ENCODE measurements at regions not wholly inside any gene's neighbourhood (a gene's known extent, or its start where the extent isn't known, plus 50 kb on each side); places are given as distances from the start of the nearest gene placed in this dataset.

DNA sequence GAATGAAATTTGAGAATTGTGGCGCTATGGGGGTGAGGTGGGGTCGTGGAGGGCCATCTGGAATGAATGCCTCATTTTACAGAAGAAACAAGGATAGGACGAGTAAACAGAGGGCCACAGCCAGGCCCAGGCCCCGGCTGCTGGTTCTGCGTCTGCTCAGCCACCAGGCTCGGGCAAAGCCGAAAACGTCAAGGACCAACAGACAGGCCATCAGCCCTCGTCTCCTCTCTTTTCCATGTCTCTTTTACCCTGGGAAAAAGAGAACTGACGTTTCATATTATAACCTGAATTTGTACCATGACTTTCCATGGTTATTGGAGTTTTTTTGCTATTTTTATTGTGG is 212.4 kb upstream of the ARID1B start:
- DNase-seq (ENCODE audit: low read depth), result no peak

DNA sequence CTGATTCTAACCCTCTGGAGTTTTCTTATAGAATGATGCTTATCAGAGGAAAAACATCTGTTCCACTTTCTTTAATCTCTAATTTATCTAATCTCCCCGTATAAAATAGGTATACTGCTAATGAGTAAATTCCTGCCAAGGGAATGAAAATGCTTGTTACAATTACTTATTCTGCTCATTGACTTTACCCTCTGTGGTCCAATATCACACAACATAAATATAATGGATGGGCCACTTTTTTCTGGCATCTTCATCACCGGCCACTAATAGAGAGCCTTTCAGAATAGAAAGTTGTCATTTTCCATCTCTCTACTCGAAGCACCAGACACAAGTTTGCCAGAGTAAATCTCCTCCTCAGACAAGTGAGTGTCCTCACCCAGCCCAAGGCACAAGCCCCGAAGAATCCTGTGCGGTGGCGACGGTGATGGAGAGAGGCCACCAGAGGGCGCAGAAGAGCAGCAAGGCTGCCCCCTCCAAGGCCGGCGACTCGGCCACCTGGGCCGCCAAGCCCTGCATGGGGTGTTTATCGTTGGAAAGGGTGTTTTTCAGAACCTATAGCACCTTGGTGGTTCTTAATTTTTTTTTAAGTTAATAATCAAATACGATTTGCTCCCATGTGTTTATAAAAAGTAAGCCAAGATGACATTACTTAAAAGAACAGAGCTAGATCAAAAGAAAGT is 212.9 kb upstream of the ARID1B start:
- peak; percentile 52 for DNase-seq (ENCODE audit: low read depth)

DNA sequence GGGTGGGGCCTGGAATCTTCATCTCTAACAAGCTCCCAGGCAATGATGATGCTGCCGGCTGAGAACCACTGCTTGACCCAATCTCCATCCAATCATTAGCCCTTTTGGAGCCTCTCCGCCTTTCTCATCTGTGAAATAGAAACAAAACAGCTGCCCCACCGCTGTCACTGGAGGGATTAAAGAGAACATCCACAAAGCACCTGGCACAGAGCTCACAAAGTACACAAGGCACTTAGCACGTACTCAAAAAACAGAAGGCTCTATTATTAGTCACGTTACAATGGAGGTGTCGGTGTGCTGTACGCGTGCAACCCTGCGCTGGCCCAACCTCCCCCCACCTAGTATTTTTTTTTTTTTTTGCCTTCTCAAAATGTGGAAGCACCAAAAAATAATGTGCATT is 213.5 kb upstream of the ARID1B start:
- no peak for DNase-seq (ENCODE audit: low read depth)

DNA sequence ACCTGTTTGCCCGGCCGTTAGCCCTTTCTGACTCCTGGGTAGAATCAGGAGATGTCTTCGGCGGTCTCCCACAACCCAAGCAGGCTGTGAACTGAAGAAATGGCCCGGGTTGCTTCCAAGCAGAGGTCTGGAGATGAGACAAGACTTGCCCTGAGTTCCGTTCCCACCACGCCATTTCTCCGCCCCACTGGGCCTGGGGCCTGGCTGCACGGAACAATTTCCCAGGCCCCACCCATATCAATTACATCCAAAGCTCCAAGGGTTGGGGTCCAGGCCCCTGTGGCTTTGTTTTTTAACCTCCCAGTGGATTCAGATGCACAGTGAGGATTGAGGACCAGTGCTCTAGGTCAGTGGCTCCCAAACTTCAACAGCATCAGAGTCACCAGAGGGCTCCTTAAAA is 214.5 kb upstream of the ARID1B start:
- no peak for DNase-seq (ENCODE audit: low read depth)

DNA sequence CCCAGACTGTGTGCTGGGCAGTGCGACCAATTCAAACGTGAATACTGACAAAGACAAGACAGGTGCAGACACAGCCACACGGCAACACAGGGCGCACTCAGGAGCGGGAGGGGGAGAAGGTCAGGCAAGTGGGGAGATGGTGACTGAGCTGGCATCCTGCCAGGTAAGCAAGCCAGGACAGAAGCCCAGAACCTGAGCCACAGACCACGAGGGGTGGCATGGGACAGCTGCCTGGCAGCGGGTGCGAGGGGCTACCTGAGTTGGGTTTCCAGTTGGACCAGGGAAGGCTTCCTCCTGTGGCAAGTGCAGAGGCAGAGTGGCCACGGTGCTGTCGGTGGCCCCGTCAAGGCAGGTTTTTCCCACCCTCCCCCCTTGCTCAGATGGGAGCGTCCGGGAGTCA is 215.2 kb upstream of the ARID1B start:
- no peak for DNase-seq (ENCODE audit: low read depth)

DNA sequence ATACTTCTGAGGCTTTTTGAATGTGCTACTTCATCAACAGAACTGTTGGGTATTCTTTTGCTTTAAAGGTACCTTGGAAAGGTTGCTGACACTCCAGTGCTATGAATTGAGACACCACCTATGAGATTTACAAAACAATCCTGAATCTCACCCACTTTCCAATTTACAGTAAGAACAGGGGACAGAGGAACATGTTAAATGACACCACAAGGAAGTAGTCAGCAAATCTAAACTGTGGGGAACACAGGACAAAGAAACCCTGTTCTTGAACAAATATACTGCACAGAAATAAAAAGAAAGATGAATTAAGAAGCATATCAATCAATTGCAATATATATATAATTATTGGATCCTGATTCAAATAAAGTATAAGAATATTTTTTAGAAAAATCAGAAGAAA is 216.7 kb upstream of the ARID1B start:
- no peak for DNase-seq (ENCODE audit: low read depth)

DNA sequence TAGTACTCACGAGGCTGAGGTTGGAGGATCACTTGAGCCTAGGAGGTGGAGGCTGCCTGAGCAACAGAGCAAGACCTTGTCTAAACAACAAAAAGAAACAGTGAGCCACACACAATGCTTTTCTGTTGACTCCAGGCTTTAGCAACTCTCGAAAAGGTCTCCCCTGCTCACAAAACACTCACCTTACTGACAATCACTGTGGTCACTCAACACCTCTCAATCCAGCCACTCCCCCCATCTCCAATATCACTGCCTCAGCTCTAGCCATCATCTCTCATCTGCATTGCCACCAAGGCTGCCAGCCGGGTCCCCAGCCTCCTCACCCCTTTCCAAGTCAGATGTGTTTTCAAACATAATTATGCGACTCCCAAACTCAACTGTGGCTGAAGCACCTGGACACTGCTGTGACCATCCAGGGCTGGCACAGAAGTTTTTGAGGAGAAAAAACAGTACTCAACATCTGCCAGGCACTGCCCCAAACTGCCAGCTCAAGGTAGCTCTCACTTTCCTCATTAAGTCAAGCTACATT is 218.0 kb upstream of the ARID1B start:
- no peak for DNase-seq (ENCODE audit: low read depth)

DNA sequence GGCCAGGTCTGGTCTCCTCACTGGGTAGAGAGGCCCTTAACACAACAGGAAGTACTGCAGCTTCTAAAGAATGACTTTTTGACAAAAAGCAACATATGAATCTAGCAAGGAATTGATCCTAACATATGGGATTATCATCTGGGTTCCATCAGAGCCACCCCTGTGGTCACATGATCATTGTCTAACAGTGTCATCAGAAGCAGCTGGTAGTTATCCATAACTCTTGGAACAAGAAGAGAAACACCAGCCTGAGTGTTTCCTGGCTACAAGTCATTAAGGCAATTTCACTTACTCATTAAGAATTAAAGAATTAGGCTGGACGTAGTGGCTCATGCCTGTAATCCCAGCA is 219.3 kb upstream of the ARID1B start:
- no peak for DNase-seq (ENCODE audit: low read depth)

DNA sequence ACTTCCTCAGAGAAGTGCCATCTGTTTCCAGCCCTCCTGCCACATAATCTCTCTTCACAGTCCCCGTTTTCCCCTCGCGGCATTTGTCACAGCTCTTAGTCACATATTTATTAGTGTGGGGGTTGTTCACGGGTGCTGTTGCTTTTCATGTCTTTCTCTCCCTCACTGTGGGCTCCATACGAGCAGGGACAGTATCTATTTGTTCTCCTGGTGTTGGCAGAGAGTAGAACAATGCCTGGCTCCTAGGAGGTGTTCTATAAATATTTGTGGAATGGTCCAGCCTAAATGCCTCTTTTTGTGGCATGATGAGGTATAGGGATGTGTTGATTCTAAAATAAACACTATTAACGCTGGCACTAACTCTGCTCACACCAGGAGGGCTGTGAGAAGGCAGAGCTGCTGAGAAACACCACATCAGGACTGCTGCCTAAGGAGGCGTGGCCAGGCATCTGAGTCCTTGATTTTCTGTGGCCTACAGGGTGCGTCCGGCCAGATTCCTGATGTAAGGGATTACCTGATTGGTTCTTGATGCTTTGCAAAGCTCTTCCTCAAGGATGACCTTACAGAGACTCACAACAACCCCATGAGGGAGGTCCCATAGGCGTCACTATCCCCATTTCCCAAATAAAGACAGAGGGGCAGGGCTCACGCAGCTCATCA is 219.8 kb upstream of the ARID1B start:
- peak; percentile 34 for DNase-seq (ENCODE audit: low read depth)

DNA sequence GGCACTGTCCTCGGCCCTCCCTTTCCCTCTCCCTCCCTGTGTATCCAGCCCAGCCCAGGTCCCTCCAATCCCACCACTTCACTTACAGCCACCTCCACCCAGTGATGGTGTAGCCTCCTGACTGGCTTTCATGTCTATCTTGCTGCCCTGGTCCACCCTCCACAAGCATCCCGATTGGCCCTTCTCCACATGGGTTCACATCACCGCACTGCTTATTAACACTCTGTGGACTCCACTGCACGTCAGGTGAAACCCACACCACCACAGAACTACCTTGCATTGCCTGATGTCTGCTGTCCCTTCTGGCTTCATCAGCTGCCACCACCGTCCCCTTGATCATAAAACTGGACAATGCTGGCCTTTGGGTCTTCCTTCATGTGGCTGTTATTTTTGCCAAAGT is 220.4 kb upstream of the ARID1B start:
- DNase-seq (ENCODE audit: low read depth), result no peak

DNA sequence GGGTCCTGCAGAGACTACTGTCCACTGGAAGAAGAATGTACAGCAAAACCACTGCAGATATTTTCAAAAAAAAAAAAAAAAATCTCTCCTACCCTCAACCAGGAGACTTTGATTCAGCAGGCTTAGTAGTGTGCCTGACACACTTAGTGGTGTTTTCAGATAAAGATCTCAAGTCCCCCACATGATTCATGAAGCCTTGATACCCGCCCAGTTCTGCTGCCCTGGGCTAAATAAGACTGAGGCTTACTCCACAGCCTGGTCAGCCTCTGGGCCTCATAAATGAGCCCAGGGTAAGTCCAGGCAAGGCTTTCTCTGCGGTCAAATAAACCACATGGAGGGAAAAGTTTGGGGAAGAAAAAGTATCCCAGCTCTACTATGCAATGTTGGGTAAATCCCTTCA is 222.1 kb upstream of the ARID1B start:
- DNase-seq (ENCODE audit: low read depth), result no peak

DNA sequence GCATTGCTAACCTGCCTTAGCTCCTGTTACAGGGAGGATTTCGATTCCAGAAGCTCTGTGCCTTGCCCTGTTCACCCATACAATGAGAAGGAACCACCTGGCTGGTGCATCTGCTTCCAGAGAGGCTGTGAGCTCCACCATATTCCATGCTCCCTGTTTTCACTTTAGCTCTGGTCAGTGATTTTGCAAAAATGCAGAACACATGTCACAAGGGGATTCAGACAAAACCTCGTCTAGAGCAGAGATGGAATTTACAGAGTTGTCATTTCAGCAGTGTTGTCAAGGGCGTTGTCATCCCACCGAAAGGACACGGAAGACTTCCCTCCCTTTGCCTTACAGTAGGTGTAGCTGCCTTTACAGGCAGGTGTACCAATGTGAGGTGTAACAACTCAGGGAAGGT is 223.0 kb upstream of the ARID1B start:
- DNase-seq (ENCODE audit: low read depth), result no peak

DNA sequence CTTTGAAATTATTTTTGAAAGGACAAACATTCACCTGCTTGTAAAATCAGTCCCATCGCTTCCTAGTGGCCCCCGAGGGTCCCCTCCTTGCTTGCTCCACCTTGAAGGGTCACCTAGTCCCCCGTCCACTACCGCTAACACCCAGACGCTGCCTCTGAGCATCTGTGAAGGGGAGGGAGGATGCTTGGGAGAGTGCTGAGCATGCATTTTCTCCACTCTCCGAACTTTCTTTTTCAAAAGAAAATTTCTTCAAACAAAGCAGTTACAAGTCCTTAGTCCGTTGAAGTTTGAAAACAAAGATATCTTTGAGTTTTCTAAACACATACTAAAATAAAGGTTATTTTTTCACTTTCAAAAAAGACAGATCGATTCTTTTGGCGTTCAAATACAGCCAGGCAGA is 224.3 kb upstream of the ARID1B start:
- no peak for DNase-seq (ENCODE audit: low read depth)

DNA sequence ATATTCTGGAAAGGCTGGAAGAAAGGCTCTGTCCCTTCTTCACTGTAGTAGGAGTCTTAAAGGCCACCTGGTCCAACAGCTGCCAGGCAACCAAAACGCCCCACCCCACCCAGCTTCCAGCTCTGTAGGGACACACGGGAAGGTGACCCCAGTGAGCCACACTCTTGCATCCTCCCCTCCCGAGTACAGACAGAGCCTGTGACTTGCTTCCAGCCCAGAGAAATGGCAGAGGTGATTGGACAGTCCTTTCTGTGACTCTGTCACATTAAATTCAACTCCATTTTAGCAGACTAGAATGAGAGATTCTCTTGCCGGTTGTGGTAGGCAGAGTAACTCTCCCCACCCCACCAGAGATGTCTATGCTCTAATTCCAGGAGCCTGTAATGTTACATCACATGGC is 226.2 kb upstream of the ARID1B start:
- no peak for DNase-seq (ENCODE audit: low read depth)

DNA sequence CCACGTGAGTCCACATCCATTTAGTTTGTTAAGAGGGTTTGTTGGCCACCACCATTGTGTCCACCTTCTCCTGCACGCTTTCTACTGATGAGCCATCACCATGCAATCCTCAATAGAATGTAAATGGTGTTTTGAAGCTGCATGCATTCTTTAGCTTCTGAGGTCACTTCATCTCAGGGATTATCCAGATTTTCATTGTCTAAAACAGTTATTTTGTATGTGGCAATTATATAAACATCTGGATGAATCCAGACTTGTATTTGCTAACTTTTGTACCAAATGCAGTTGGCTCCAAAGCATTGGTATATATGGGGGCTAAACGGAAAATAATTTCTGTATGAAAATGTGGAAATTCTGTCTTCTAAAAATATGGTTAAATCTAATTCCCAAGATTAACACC is 231.2 kb upstream of the ARID1B start:
- DNase-seq (ENCODE audit: low read depth), result no peak

DNA sequence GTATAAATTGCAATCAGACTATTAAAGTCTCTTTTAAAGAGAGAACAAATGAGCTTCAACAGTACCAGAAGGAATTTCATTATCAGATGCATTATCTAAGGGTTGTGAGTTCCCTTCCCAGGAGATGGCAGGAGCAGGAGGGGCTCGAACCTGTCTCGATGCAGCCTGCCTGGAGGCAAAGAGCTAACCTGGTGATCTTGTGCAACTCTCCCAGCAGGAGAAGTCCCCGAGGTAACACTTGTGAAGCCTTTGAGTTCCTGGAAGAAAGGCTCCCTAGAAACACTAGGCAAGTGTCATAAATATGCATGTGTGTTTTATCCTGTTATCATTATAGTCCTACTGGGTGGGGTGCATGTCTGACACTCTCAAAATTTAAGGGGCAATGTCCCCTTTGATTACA is 232.2 kb upstream of the ARID1B start:
- no peak for DNase-seq (ENCODE audit: low read depth)

DNA sequence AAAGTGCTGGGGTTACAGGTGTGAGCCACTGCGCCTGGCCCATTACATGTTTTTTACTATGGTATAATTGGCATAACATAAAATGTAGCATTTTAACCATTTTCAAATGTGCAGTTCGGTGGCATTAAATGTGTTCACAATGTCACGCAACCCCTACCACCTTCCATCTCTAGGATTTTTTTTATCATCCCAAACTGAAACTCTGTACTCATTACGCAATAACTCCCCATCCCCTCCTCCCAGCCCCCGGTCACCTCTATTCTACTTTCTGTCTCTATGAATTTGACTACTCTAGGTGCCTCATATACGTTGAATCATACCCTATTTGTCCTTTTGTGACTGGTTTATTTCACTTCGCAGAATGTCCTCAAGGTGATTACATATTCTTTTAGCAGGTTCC is 233.1 kb upstream of the ARID1B start:
- no peak for DNase-seq (ENCODE audit: low read depth)

DNA sequence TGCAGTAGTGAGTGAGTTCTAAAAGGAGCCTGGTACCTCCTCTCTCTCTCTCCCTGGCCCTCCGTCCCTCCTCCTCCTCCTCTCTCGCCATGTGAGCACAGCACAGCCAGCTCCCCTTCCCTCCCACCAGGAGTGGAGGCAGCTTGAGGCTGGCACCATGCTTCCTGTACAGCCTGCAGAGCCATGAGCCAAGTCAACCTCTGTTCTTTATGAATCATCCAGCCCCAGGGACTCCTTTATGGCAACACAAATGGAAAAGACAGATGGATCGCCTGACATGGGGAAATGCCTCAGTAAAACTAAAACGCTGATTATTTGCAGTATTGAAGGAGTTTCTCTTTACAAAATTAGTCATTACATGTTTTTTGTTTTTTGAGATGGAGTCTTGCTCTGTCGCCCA is 233.7 kb upstream of the ARID1B start:
- no peak for DNase-seq (ENCODE audit: low read depth)

DNA sequence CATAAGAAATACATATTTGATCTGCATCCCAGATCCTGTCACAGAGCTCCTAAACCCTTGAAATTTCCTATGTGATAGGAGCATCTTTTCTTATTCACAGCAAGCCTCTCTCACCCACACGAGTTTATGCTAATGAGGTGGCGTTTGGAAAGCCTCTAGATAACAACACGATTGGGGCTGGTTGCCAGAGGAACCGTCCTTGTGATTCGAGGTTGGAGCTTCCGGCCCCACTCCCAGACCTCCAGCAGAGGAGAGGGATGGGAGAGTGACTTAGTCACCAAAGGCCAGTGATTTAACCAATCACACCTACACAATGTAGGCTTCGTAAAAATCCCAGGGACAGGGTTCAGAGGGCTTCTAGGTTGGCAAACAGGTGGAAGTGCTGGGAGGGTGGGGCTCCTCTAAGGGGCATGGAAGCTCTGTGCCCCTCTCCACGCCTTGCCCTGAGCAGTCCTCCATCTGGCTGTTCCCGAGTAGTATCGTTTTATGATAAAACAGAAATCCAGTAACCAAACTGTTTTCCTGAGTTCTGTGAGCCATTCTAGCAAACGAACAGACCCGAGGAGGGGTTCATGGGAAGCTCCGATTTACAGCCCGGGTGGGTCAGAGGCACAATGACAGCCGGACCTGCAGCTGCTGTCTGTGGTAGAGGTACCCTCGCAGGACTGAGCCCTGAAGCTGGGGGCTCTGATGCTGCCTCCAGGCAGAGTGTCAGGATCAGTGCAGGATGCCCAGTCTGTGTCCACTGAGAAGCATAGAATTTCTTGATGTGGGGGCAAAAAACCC is 238.1 kb upstream of the ARID1B start:
- DNase-seq (ENCODE audit: low read depth), result peak; percentile 26

DNA sequence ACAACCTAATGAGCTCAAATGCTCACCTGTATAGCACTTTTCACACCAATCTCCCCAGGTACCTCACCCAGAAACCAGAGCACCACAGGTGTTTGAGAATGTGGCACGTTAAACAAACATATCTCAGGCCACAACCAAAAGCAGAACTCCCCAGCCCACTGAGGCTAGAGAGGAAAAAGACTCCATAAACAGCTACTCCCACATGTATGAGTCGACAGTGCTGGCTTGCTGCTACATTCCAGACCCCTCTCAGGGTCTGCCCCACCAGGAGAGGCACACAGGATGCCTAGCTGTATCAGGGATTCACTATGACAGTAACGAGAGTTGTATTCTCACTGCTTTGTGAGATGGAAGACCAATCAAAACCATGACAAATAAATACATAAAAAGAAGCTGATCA is 242.6 kb upstream of the ARID1B start:
- DNase-seq (ENCODE audit: low read depth), result no peak

DNA sequence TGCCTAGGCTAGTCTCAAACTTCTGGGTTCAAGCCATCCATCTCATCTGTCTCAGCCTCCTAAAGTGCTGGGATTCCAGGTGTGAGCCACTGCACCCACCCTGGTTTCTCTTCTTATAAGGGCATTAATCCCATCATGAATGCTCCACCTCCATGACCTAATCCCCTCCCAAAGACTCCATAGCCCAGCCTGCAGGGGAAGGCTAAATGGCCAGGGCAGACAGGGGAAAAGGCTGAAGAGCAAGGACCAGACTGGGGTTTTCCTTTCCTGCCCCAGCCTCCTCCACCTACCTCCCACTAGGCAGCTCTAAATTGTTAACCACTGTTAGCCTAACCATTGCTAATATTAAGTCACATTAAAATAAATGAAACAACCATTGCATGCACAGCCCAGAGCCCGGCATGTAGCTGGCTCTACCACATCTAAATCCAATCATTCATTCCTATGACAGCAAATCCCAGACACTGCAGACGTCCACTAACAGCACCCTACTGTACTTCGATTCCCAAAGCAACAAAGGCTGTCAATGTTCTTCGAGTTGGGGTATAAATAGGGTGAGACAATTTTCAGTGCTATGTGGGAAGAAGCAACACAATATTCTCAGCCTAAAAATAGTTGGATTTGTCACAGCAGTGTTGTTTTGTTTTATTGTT is 243.2 kb upstream of the ARID1B start:
- no peak for DNase-seq (ENCODE audit: low read depth)

DNA sequence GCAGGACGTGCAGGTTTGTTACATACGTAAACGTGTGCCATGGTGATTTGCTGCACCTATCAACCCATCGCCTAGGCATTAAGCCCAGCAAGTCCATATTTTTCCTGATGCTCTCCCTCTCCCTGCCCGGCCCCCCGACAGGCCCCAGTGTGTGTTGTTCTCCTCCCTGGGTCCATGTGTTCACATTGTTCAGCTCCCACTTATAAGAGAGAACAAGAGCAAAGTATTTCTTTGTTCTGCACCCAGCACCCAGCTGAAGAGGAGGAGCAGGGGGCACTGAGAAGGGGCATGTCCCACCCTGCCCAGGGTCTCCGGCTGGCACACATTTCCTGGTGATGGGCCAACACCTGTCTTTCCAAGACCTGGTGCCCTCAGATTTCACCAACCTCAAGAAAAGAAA is 251.1 kb upstream of the ARID1B start:
- DNase-seq (ENCODE audit: low read depth), result no peak
